Mucosa of gallbladder (tissue), 1 donor: ENCODE measurements at regions not wholly inside any gene's neighbourhood (a gene's known extent, or its start where the extent isn't known, plus 50 kb on each side); places are given as distances from the start of the nearest gene placed in this dataset.
A peak's percentile ranks its signal among the peaks of the same experiment; 100 is the strongest.

Source experiments
- DNase-seq: peaks from one replicate; pipeline ENCODE4 v3.0.0-alpha.2; 2020; ENCODE audit warnings: low spot score
- donor health status: DM: no; HTN: no; CAD: no.

- no peak for DNase-seq
Observed at GRCh38 chr2:14907014-14907612, 274.6 kb downstream of the LRATD1 start.

DNA sequence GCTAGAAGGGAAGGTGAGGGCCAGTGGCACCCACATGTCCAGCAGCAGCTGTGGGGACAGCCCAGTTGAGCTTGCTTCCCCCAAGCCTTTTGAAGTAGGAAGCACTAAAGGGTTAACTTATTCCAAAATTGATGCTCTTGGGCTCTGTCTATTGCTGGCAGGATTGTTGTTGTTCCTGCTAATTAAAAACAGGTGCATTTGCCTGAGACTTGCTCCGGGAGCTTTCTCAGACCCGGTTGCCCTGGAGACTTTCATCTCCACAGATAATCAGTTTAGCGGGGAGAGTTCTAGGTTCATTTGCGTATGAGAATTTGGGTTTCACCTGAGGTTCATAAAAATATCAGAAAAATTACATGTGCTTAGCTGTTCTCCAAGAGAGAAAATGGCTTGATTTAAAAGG is 277.3 kb downstream of the LRATD1 start:
- no peak for DNase-seq

GRCh38 chr2:14910654-14911053 is 278.1 kb downstream of the LRATD1 start:
- DNase-seq = no peak

DNA sequence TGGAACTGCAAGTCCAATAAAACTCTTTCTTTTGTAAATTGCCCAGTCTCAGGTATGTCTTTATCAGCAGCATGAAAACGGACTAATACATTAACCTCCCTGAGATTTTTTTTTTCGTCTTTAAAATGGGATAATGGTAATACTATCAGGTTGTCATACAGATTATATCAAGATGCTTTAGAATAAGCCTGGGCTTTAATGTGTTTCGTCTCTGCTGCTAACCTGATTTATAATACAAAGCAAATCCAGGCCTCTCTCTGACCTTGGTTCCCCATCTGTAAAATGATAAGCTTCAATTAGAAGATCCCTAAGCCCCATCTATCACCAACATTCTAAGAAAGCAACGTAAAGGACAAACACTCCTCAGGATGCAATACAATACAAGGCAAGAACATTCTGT is 283.5 kb downstream of the LRATD1 start:
- no peak for DNase-seq

GRCh38 chr2:14923820-14924580 is 291.5 kb downstream of the LRATD1 start:
- no peak for DNase-seq

- DNase-seq = no peak
Observed at GRCh38 chr2:14925471-14925870, 293.0 kb downstream of the LRATD1 start.

- no peak for DNase-seq
Observed at GRCh38 chr2:14927021-14927564, 294.6 kb downstream of the LRATD1 start.

GRCh38 chr2:14928056-14928455 is 295.5 kb downstream of the LRATD1 start:
- DNase-seq = no peak

- DNase-seq = no peak
Observed at GRCh38 chr2:14930441-14930840, 297.9 kb downstream of the LRATD1 start.

DNA sequence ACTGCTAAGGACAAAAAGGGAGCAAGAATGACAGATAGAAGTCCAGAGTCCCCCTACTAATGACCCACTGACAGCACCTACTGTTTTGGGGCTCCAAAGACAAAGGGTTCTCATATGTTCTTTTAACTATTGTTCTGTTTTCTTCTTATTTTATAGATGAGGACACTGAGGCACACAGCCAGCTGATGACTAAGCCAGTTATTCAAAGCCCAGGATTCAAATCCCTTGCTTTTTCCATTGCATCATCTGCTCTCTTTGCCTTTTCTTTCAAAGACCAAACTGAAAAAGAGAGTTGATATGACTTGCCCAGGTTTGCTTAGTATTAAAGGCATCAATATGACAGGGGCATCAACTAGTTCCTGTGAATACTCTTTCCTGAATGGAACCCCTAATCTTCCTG is 299.8 kb downstream of the LRATD1 start:
- no peak for DNase-seq

- no peak for DNase-seq
Observed at GRCh38 chr2:14933753-14934152, 301.2 kb downstream of the LRATD1 start.

DNA sequence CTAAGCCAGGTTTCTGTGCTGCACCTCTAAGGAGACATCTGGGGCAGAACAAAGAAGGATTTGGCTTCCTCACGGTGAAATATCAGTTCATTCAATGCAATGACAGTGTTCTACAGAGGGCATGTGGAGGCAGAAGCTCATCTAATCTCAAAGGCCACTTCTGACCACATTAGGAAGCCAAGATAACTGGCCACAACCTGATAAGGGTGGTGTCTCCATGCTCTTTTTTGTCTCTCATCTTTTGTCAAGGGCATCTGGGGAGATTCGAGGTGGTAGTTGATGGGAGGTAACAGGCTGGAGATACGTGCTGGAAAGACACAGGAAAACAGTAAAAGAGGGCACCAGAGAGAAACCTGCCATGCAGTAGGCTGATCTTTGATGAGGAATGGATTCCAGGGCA is 303.9 kb downstream of the LRATD1 start:
- DNase-seq = no peak

- DNase-seq = no peak
Observed at GRCh38 chr2:14937336-14937735, 304.8 kb downstream of the LRATD1 start.

GRCh38 chr2:14941151-14941631 is 308.7 kb downstream of the LRATD1 start:
- peak; percentile 31 for DNase-seq

- DNase-seq = no peak
Observed at GRCh38 chr2:14942987-14943386, 310.5 kb downstream of the LRATD1 start.

DNA sequence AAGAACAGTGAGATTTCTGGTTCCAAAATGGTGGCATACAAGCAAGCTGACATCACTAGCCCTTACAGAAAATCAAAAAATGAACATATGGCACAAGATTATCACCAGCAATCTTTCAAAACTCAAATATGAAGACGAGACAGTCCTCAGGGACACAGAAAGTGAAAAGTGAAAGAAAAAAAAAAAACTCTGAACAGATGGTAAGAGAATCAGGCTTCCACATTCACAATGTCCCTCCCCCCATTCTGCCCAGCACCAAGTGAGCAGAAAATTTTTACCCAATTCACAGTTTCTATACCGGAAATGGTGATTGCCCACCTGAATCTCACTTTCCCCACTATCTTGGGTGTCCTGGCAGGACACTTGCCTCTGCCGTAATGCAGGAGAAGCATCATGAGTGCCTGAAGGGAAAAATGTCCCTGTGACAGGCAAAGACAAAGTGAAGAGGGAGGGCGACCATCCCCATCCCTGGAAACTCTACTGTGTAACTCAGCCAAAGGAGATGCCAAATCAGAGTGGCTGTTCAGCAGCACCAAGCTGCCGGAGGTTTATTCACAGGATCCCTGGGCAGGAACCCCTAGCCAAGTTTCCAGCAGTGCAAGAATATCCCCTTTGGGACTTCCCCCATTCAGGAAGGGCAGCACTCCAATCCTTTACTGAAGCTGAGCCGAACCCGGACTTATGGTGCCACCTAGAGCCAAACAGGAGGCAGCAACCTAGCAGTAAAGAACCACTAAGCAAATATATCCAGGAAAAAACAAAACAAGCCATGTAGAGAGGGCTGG is 312.2 kb downstream of the LRATD1 start:
- DNase-seq = peak; percentile 13

DNA sequence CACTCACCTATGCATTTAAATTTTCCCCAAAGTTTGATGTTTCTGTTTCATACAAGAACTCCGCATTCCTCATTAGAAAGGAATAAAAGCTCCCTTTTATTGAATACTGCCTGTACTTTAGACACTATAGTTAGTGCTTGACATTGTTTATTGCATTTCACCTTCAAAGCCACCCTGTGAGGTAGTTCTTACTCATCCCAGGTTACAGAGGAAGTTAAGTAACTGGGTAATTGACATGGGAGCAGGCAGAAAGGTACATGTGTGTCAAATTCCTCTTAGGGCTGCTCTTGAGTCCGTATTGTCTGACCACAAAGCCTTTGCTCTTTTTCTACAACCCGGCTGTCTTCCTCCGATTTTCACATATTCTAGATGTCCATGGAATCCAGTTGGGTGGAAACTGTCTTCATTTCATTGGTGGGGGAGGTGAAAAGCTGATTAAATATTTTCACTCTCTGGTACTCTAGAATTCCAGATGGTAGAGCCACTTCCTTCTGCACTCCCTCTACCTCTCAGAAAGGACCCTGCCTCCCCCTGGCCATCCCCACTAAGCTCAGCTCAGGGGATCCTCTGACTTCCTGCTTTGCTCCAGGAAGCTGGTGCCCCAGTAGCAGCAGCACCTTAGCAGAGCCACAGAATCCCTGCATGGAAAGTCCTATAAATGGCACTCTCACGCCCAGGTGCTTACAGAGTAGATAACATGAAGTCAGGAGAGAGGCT is 319.2 kb downstream of the LRATD1 start:
- DNase-seq = no peak

DNA sequence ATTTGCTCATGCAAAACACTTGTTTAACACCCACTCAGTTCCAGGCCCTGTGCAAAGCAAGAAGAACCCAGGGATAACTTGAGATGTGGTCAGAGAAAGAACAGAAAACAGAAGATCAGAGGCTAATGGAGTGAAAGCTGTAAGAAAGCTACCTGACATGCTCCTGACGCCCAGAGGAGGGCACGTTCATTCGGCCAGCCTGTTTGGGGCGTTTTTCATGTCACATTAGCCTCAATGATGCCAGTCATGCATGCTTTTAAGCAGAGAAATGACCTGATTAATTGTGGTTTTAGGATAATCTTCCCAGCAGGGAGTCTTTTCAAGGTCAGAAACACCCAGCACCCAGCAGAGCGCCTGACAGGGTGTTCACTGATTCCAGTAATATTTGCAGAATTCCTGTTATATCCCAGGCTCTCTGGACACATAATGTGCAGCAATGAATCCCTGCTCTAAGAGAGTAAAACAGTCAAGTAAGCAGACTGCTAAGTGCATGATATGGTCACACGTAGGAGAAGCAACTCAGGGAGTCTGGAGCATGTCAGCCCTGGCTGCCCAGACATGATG is 320.0 kb downstream of the LRATD1 start:
- no peak for DNase-seq

DNA sequence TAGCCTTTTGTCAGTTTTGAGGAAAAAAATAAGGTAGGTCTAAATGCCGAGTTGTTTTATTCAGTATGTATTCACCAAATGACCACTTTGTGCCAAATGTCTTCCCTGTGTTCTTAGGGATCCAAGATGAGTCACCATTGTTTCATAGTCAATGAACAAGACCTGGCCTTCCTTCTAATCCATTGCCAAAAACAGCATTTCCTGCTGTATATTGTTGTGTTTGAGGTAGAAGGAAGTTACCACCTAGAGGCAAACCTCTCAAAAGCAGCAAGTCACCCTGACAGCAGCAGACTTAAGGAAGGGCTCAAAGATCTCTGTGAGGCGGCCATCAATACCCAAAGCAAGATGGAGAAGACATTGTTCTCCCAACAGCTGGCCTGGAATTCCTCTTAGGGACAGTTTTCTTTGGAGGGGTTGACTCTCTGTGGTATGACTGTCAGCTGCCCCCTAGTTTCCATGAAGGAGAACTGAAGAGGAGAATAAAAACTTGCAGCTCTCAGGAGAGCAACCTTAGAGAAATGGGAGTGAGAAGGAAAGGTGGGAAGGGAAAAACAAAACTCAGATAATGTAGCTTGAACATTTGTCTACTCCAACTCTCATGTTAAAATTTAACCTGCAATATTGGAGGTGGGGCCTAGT is 328.3 kb downstream of the LRATD1 start:
- no peak for DNase-seq

- no peak for DNase-seq
Observed at GRCh38 chr2:14967729-14968128, 335.2 kb downstream of the LRATD1 start.

GRCh38 chr2:14975381-14975780 is 342.9 kb downstream of the LRATD1 start:
- no peak for DNase-seq
